SK-N-MC (cell line): ENCODE measurements at regions not wholly inside any gene's neighbourhood (a gene's known extent, or its start where the extent isn't known, plus 50 kb on each side); places are given as distances from the start of the nearest gene placed in this dataset.

Source experiments
- EZH2 ChIP-seq: fragments of 200-600 bp; sonication (generic); IDR thresholded peaks from one replicate; pipeline ENCODE4 v1.6.1; 2017; ENCODE audit warnings: antibody characterized with exemption
- FOXP2 ChIP-seq: optimal IDR thresholded peaks from 2 replicates; pipeline ENCODE3; 2011; ENCODE audit warnings: mild to moderate bottlenecking, moderate library complexity; ENCODE audit not compliant: insufficient read depth; ENCODE audit errors: extremely low read length, control extremely low read depth
- POLR2AphosphoS5 ChIP-seq: IDR thresholded peaks from 2 replicates; pipeline ENCODE4 v1.6.1; 2012; ENCODE audit warnings: mild to moderate bottlenecking, low read depth, low read length, borderline replicate concordance

DNA sequence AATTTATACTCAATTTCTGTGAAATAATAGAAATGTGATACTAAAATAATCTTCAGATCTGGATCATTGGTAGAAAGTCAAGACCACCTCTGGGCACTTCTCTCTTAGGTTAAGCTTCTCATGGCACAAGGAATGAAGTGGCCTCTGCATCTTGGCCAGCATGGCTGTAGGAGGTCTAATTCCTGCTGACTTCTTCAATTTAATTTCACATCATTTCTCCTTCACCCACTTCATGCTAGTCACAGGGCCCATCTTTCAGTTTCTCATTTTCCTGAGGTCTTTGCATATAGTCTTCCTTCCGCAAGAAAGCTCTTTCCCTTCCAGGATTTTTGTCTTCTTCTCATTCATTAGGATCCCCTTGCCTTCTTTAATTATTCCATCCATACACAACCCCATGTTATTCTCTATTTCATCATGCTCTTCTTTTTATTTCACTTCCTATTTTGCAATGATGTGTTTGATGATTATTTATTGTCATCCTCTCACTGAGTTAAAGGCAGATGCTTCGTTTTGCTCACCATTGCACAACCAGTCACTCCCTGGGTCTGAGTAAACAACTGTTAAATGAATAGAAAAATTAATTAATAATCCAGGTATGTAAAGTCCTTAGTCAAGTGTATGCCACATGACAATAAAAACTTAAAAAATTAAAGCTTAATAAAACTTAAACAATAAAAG, 397.4 kb downstream of the SPRY2 start:
- TF ChIP-seq EZH2, result no peak
- TF ChIP-seq POLR2AphosphoS5, result no peak
- TF ChIP-seq FOXP2, result no peak
